BLaER1 (cell line): ENCODE measurements at regions not wholly inside any gene's neighbourhood (a gene's known extent, or its start where the extent isn't known, plus 50 kb on each side); places are given as distances from the start of the nearest gene placed in this dataset.

ENCODE experiments used
- H3K27ac ChIP-seq: shearing (Covaris generic); formaldehyde crosslinking; 2 replicates; pipeline ENCODE4 v1.8.1; 2022
- H3K27me3 ChIP-seq: shearing (Covaris generic); formaldehyde crosslinking; 2 replicates; pipeline ENCODE4 v1.8.1; 2022
- H3K36me3 ChIP-seq: shearing (Covaris generic); formaldehyde crosslinking; 2 replicates; pipeline ENCODE4 v1.8.1; 2022
- H3K4me1 ChIP-seq: shearing (Covaris generic); formaldehyde crosslinking; 2 replicates; pipeline ENCODE4 v1.8.1; 2022
- H3K4me2 ChIP-seq: shearing (Covaris generic); formaldehyde crosslinking; 2 replicates; pipeline ENCODE4 v1.8.1; 2022
- H3K4me3 ChIP-seq: shearing (Covaris generic); formaldehyde crosslinking; 2 replicates; pipeline ENCODE4 v1.8.1; 2022
- H3K9ac ChIP-seq: shearing (Covaris generic); formaldehyde crosslinking; 2 replicates; pipeline ENCODE4 v1.8.1; 2022
- H3K9me3 ChIP-seq: shearing (Covaris generic); formaldehyde crosslinking; 2 replicates; pipeline ENCODE4 v1.8.1; 2022
- H4K20me1 ChIP-seq: shearing (Covaris generic); formaldehyde crosslinking; 2 replicates; pipeline ENCODE4 v1.8.1; 2022
- Cebpa-rat ChIP-seq: shearing (Covaris generic); IDR thresholded peaks from 2 replicates; pipeline ENCODE4 v1.8.1; 2022

DNA sequence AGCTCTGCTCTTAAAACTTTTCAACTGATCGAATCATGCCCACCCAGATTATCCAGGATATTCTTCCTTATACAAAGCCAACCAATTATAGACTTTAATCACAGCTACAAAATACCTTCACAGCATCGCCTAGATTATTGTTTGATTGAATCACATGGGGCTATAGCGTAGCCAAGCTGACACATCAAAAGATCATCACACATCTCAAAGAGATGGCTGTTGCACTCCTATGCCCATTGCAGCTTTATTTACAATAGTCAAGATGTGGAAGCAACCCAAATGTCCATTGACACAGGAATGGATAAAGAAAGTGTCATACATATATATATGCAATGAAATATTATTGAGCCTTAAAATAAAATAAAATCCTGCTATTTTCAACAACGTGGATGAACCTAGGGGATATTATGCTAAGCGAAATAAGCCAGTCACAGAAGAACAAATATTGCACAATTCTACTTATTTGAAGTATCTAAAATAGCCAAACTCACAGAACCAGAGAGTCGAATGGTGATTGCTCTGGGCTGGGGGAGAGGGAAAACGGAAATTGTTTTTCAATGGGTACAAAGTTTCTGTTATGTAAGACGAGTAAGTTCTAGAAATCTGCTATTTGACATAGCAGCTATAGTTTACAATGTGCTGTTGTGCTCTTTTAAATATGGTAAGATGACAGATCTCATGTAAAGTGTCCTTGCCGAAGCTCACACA lies 60.9 kb upstream of the ERCC4 start:
- H3K9ac ChIP-seq = no peak overlapping the region
- no peak overlapping the region for H3K27ac ChIP-seq
- peaks cover 5% of the 10 kb centered on the region; the same call in 1 of the 2 replicates for H3K4me1 ChIP-seq
- no peaks in the 10 kb centered on the region for H4K20me1 ChIP-seq
- no peak; the same call in 1 of the 2 replicates for TF ChIP-seq Cebpa-rat
- H3K27me3 ChIP-seq = no peaks in the 10 kb centered on the region
- no peak overlapping the region for H3K4me2 ChIP-seq
- H3K36me3 ChIP-seq = no peaks in the 10 kb centered on the region
- H3K4me3 ChIP-seq = no peak overlapping the region
- no peaks in the 10 kb centered on the region for H3K9me3 ChIP-seq

DNA sequence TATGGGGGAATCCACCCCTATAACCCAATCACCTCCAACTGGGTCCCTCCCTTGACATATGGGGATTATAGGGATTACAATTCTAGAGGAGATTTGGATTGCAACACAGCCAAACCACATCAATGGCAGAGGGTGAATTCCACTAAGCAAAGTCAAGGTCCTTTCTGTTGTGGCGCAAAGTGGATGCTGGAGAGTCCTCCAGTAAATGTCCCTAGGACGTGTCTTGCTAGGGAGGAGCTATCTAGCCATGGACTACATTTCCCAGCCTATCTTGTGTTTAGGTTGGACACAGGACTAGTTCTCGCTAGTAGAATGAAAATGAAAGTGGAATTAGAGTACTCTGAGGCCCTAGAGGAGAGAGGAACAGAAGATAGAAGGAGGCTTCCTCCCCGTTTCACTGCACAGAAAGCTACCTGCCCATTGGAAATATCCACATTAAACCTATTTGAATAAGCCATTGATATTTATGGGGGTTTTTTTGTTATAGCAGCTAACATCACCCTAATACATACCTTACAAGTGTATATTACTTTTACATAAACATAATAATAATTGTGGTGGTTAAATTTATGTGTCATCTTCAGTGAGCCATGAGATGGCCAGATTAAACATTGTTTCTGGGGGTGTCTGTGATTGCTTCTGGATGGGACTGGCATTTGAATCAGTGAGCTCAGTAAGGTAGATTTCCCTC lies 56.7 kb upstream of the ERCC4 start:
- H3K27me3 ChIP-seq = no peaks in the 10 kb centered on the region
- TF ChIP-seq Cebpa-rat = no peak
- no peaks in the 10 kb centered on the region for H4K20me1 ChIP-seq
- H3K4me1 ChIP-seq = no peaks in the 10 kb centered on the region
- H3K9me3 ChIP-seq = 0 out of 2 replicates have a peak, but pooled peaks cover 3% of the 10 kb centered on the region
- no peaks in the 10 kb centered on the region for H3K36me3 ChIP-seq
- H3K4me2 ChIP-seq = no peak overlapping the region
- no peak overlapping the region for H3K27ac ChIP-seq
- no peak overlapping the region for H3K4me3 ChIP-seq
- no peak overlapping the region for H3K9ac ChIP-seq

- Histone ChIP-seq H3K4me3 (no peak overlapping the region), H3K27me3 (no peaks in the 10 kb centered on the region), H4K20me1 (no peaks in the 10 kb centered on the region), H3K4me2 (no peak overlapping the region), H3K27ac (no peak overlapping the region), H3K36me3 (no peaks in the 10 kb centered on the region), H3K4me1 (no peaks in the 10 kb centered on the region), H3K9me3 (0 out of 2 replicates have a peak, but pooled peaks cover 3% of the 10 kb centered on the region), H3K9ac (no peak overlapping the region)
- no peak for TF ChIP-seq Cebpa-rat
These were observed 55.3 kb upstream of the ERCC4 start for GRCh38 chr16:13864689-13865088.

- no peak for TF ChIP-seq Cebpa-rat
- Histone ChIP-seq H3K9me3 (0 out of 2 replicates have a peak, but pooled peaks cover 3% of the 10 kb centered on the region), H3K9ac (no peak overlapping the region), H3K4me3 (no peak overlapping the region), H3K4me1 (no peaks in the 10 kb centered on the region), H3K27ac (no peak overlapping the region), H3K36me3 (no peaks in the 10 kb centered on the region), H4K20me1 (no peaks in the 10 kb centered on the region), H3K4me2 (no peak overlapping the region), H3K27me3 (no peaks in the 10 kb centered on the region)
These were observed 53.9 kb upstream of the ERCC4 start for GRCh38 chr16:13866073-13866472.
